IMR-90 (cell line): ENCODE measurements at regions not wholly inside any gene's neighbourhood (a gene's known extent, or its start where the extent isn't known, plus 50 kb on each side); places are given as distances from the start of the nearest gene placed in this dataset.

Source experiments
- ATAC-seq: fragments of 200-7000 bp; cut with Tn5 transposase; 2 replicates; pipeline ENCODE4 v1.9.1; 2020; ENCODE audit warnings: low read depth, mild to moderate bottlenecking, moderate library complexity
- BruUV-seq: library from RNA; stranded (reverse); fragments of 400-500 nt; replicated peaks from 2 replicates; lab custom pipeline; 2021; lab: Mats Ljungman, UMichigan
- CTCF ChIA-PET: fragments of 300-600 bp; formaldehyde crosslinking; extraction: SDS; loops from one replicate; lab custom pipeline; 2021; ENCODE audit warnings: antibody characterized with exemption; lab: Yijun Ruan, JAX
- POLR2A ChIA-PET: fragments of 300-600 bp; sonication (Branson Sonifier 250); formaldehyde crosslinking; loops from one replicate; lab custom pipeline; 2022; ENCODE audit warnings: antibody characterized with exemption; ENCODE audit not compliant: unreplicated experiment; lab: Charles Lee
- DNase-seq: peaks from one replicate; pipeline ENCODE4 v3.0.0; 2013
- H2AFZ ChIP-seq: replicated peaks from 2 replicates; pipeline ENCODE3; 2013; ENCODE audit warnings: low read length, mild to moderate bottlenecking; ENCODE audit not compliant: poor library complexity
- H2AK5ac ChIP-seq: 2 replicates; pipeline ENCODE4 v1.6.1; 2013; ENCODE audit warnings: low read depth, low read length, inconsistent platforms
- H2AK9ac ChIP-seq: replicated peaks from 2 replicates; pipeline ENCODE3; 2013; ENCODE audit warnings: mild to moderate bottlenecking, low read depth, low read length, moderate library complexity; ENCODE audit not compliant: poor library complexity
- H2BK120ac ChIP-seq: 2 replicates; pipeline ENCODE4 v1.6.1; 2013; ENCODE audit warnings: low read depth, low read length, inconsistent platforms
- H2BK15ac ChIP-seq: 3 replicates; pipeline ENCODE4 v1.6.1; 2013; ENCODE audit warnings: low read depth, low read length, inconsistent platforms
- H2BK20ac ChIP-seq: 2 replicates; pipeline ENCODE4 v1.6.1; 2013; ENCODE audit warnings: low read depth, mild to moderate bottlenecking, inconsistent platforms, low read length, moderate library complexity
- H2BK5ac ChIP-seq: 2 replicates; pipeline ENCODE4 v1.6.1; 2013; ENCODE audit warnings: mild to moderate bottlenecking, low read depth, low read length, inconsistent platforms; ENCODE audit not compliant: poor library complexity, severe bottlenecking
- H3K14ac ChIP-seq: replicated peaks from 2 replicates; pipeline ENCODE4 v1.6.1; 2013; ENCODE audit warnings: low read depth, low read length, inconsistent platforms
- H3K18ac ChIP-seq: 2 replicates; pipeline ENCODE4 v1.6.1; 2013; ENCODE audit warnings: low read depth, low read length, control low read depth
- H3K23ac ChIP-seq: 2 replicates; pipeline ENCODE4 v1.6.1; 2013; ENCODE audit warnings: low read depth, low read length, inconsistent platforms
- H3K27ac ChIP-seq: 2 replicates; pipeline ENCODE4 v1.5.1; 2013; ENCODE audit warnings: mild to moderate bottlenecking, control low read depth, low read length; ENCODE audit not compliant: insufficient read depth
- H3K27me3 ChIP-seq: 2 replicates; pipeline ENCODE4 v1.6.1; 2013; ENCODE audit warnings: low read length; ENCODE audit not compliant: control insufficient read depth, insufficient read depth
- H3K36me3 ChIP-seq: 2 replicates; pipeline ENCODE4 v1.6.1; 2013; ENCODE audit warnings: low read length, mixed read lengths; ENCODE audit not compliant: control insufficient read depth, insufficient read depth
- H3K4ac ChIP-seq: 2 replicates; pipeline ENCODE4 v1.6.1; 2013; ENCODE audit warnings: low read depth, low read length, inconsistent platforms
- H3K4me1 ChIP-seq: 2 replicates; pipeline ENCODE4 v1.6.1; 2013; ENCODE audit warnings: low read length, mixed read lengths; ENCODE audit not compliant: control insufficient read depth, insufficient read depth
- H3K4me2 ChIP-seq: 2 replicates; pipeline ENCODE4 v1.6.1; 2013; ENCODE audit warnings: low read depth, mild to moderate bottlenecking, control low read depth, low read length, moderate library complexity
- H3K4me3 ChIP-seq: 2 replicates; pipeline ENCODE4 v1.5.1; 2013; ENCODE audit warnings: low read depth, mild to moderate bottlenecking, control low read depth, low read length, moderate library complexity; ENCODE audit not compliant: insufficient read depth
- H3K56ac ChIP-seq: 2 replicates; pipeline ENCODE4 v1.6.1; 2013; ENCODE audit warnings: low read length, inconsistent platforms; ENCODE audit not compliant: insufficient read depth; ENCODE audit errors: extremely low read depth
- H3K79me1 ChIP-seq, 2 experiments: 2 replicates each; pipeline ENCODE4 v1.6.1; 2013; ENCODE audit warnings: low read length in 2 of 2, inconsistent platforms in 1 of 2, low read depth in 1 of 2
- H3K9ac ChIP-seq: 2 replicates; pipeline ENCODE4 v1.6.1; 2013; ENCODE audit warnings: low read depth, low read length, control low read depth
- H3K9me1 ChIP-seq: 2 replicates; pipeline ENCODE4 v1.6.1; 2013; ENCODE audit warnings: low read length, inconsistent platforms; ENCODE audit not compliant: insufficient read depth
- H3K9me3 ChIP-seq: 2 replicates; pipeline ENCODE4 v1.6.1; 2013; ENCODE audit warnings: low read length; ENCODE audit not compliant: control insufficient read depth, insufficient read depth
- H4K20me1 ChIP-seq: 2 replicates; pipeline ENCODE4 v1.6.1; 2013; ENCODE audit warnings: low read length, inconsistent platforms; ENCODE audit not compliant: insufficient read depth
- H4K5ac ChIP-seq: 2 replicates; pipeline ENCODE4 v1.6.1; 2013; ENCODE audit warnings: mild to moderate bottlenecking, low read depth, low read length, control low read depth
- H4K8ac ChIP-seq, 2 experiments: 2 replicates each; pipeline ENCODE4 v1.6.1; 2013; ENCODE audit warnings: low read depth in 2 of 2, low read length in 2 of 2, control low read depth in 1 of 2, inconsistent platforms in 1 of 2
- H4K91ac ChIP-seq: 2 replicates; pipeline ENCODE4 v1.6.1; 2013; ENCODE audit warnings: low read depth, low read length, inconsistent platforms; ENCODE audit not compliant: insufficient read depth
- BHLHE40 ChIP-seq: fragments of 150-350 bp; IDR thresholded peaks from 2 replicates; pipeline ENCODE4 v1.6.1; 2016; ENCODE audit warnings: mild to moderate bottlenecking, low read depth, low read length
- CTCF ChIP-seq: conservative IDR thresholded peaks from 2 replicates; pipeline ENCODE4 v1.5.1; 2012; ENCODE audit warnings: mild to moderate bottlenecking, low read depth, low read length, improper control_type of control experiment
- FOS ChIP-seq: fragments of 150-350 bp; IDR thresholded peaks from 2 replicates; pipeline ENCODE4 v1.6.1; 2016; ENCODE audit warnings: low read depth, low read length
- POLR2A ChIP-seq: IDR thresholded peaks from 2 replicates; pipeline ENCODE4 v1.6.1; 2012; ENCODE audit warnings: mild to moderate bottlenecking, low read depth, low read length
- RCOR1 ChIP-seq: IDR thresholded peaks from 2 replicates; pipeline ENCODE4 v1.6.1; 2012; ENCODE audit warnings: mild to moderate bottlenecking, low read length, improper control_type of control experiment; ENCODE audit not compliant: insufficient replicate concordance
- USF2 ChIP-seq: fragments of 150-350 bp; IDR thresholded peaks from 2 replicates; pipeline ENCODE4 v1.6.1; 2017; ENCODE audit warnings: mild to moderate bottlenecking, antibody characterized with exemption, low read length, low read depth
- WGBS, 2 experiments: methylation state at CpG; one replicate each; pipeline versions ENCODE4 v1.1.5 to v1.1.7; 2013; ENCODE audit warnings: missing lambda C conversion rate in 2 of 2; ENCODE audit not compliant: insufficient read length in 1 of 2; ENCODE audit errors: extremely low coverage in 2 of 2; 5-methylcytosine and 5-hydroxymethylcytosine counted together
- dilution Hi-C: fragments of 300-500 bp; cut with HindIII; formaldehyde crosslinking; loops from one replicate; pipeline ENCODE4 v1.14.3; 2018; ENCODE audit warnings: low sequenced_read_pairs; ENCODE audit not compliant: unreplicated experiment
- in situ Hi-C: fragments of 300-500 bp; cut with MboI; formaldehyde crosslinking; loops from 3 replicates; pipeline ENCODE4 v1.14.3; 2019; ENCODE audit warnings: low sequenced_read_pairs, inconsistent platforms, mixed read lengths
- intact Hi-C: fragments of 100-400 bp; cut with micrococcal nuclease; formaldehyde crosslinking; loops from 2 replicates; pipeline ENCODE4 v1.10.0; 2022

- WGBS, 2 experiments = 11% methylated on average over 4 of the region's 16 CpGs; no CpG with 5 or more reads in 1 of the 2 experiments
- TF ChIP-seq POLR2A (no peak), RCOR1 (no peak), USF2 (no peak), BHLHE40 (no peak), CTCF (no peak), FOS (no peak)
- H3K27me3 ChIP-seq = peaks cover 2% of the 10 kb centered on the region; the same call in 1 of the 2 replicates
- POLR2A ChIA-PET = no interaction called here
- no peak overlapping the region for H4K5ac ChIP-seq
- no peaks in the 10 kb centered on the region for H3K9me3 ChIP-seq
- H3K27ac ChIP-seq = no peak overlapping the region
- H3K36me3 ChIP-seq = no peaks in the 10 kb centered on the region
- no peaks in the 10 kb centered on the region for H4K20me1 ChIP-seq
- no peak overlapping the region for H2BK20ac ChIP-seq
- no peak overlapping the region for H2AK9ac ChIP-seq
- dilution Hi-C loops (no loop called here), in situ Hi-C loops (no loop called here), intact Hi-C loops (no loop called here)
- BruUV-seq = no TSS peak
- no peak overlapping the region for H3K23ac ChIP-seq
- no peak overlapping the region for H3K56ac ChIP-seq
- H3K4me3 ChIP-seq = no peak overlapping the region
- peak overlapping the region; percentile 72 for H2AFZ ChIP-seq
- H2BK15ac ChIP-seq = no peak overlapping the region
- no peak overlapping the region for H2AK5ac ChIP-seq
- H2BK5ac ChIP-seq = no peak overlapping the region
- H4K8ac ChIP-seq = no peak overlapping the region
- H2BK120ac ChIP-seq = no peak overlapping the region
- H3K4me1 ChIP-seq = peaks cover 5% of the 10 kb centered on the region
- H4K91ac ChIP-seq = no peak overlapping the region
- CTCF ChIA-PET = interaction anchor here (1.0 to 1.3 kb wide), 2 partner anchors 45 to 386 kb away, joined by 3 read pairs; no protein-coding TSS in a partner anchor
- peaks cover 3% of the 10 kb centered on the region; the same call in 1 of the 2 replicates for H3K9me1 ChIP-seq
- H3K14ac ChIP-seq = no peak overlapping the region
- ATAC-seq (peak; percentile 73), DNase-seq (peak; percentile 5)
- H3K4ac ChIP-seq = peak overlapping the region; percentile 24; the same call in 1 of the 2 replicates
- H3K18ac ChIP-seq = no peak overlapping the region
- no peak overlapping the region for H3K9ac ChIP-seq
- H3K4me2 ChIP-seq = no peak overlapping the region
- H3K79me1 ChIP-seq = no peaks in the 10 kb centered on the region
Observed at GRCh38 chr6:7673063-7673536, 52.8 kb upstream of the BMP6 start.
